Fibroblast of villous mesenchyme (primary cell): ENCODE measurements at regions not wholly inside any gene's neighbourhood (a gene's known extent, or its start where the extent isn't known, plus 50 kb on each side); places are given as distances from the start of the nearest gene placed in this dataset.

ENCODE experiments used
- DNase-seq: peaks from one replicate; pipeline ENCODE4 v3.0.0-alpha.2; 2010; ENCODE audit warnings: low read depth
- H3K4me3 ChIP-seq: 2 replicates; pipeline ENCODE4 v1.5.1; 2011; ENCODE audit warnings: low read depth, mild to moderate bottlenecking, low read length
- CTCF ChIP-seq: IDR thresholded peaks from 2 replicates; pipeline ENCODE4 v1.5.1; 2012; ENCODE audit warnings: low read depth, mild to moderate bottlenecking, low read length; ENCODE audit not compliant: insufficient read depth

GRCh38 chr15:53102483-53102882, 312.3 kb upstream of the ONECUT1 start:
- H3K4me3 ChIP-seq = no peak overlapping the region
- no peak for TF ChIP-seq CTCF
- DNase-seq = no peak

- no peak overlapping the region for H3K4me3 ChIP-seq
- TF ChIP-seq CTCF = no peak
- DNase-seq = no peak
Measured at GRCh38 chr15:53080484-53080883, 290.3 kb upstream of the ONECUT1 start.

GRCh38 chr15:53074221-53074620, 284.1 kb upstream of the ONECUT1 start:
- no peak overlapping the region for H3K4me3 ChIP-seq
- TF ChIP-seq CTCF = no peak
- no peak for DNase-seq

GRCh38 chr15:53072077-53072476, 281.9 kb upstream of the ONECUT1 start:
- no peak overlapping the region for H3K4me3 ChIP-seq
- DNase-seq = no peak

GRCh38 chr15:53068636-53069035, 278.5 kb upstream of the ONECUT1 start:
- no peak overlapping the region for H3K4me3 ChIP-seq
- TF ChIP-seq CTCF = no peak
- no peak for DNase-seq

More at GRCh38 chr15:53072077-53072476, 281.9 kb upstream of the ONECUT1 start:
- no peak for TF ChIP-seq CTCF

- TF ChIP-seq CTCF = no peak
- no peak overlapping the region for H3K4me3 ChIP-seq
- DNase-seq = no peak
Measured at GRCh38 chr15:53059273-53060043, 269.3 kb upstream of the ONECUT1 start.
